ENCODE measurements at regions not wholly inside any gene's neighbourhood (a gene's known extent, or its start where the extent isn't known, plus 50 kb on each side); places are given as distances from the start of the nearest gene placed in this dataset.

- no peak overlapping the region for H3K4me3 ChIP-seq (ENCODE audit: low read depth, low read length)
- no peak for TF ChIP-seq CTCF (IDR thresholded peaks at IDR 0.05; ENCODE audit: control insufficient read depth, extremely low read depth, insufficient read depth)
- DNase-seq (ENCODE audit: low read depth) = peak; percentile 51
These were observed 336.9 kb upstream of the NR3C2 start for GRCh38 chr4:148778980-148779675.

- no peak for TF ChIP-seq CTCF (IDR thresholded peaks at IDR 0.05; ENCODE audit: control insufficient read depth, extremely low read depth, insufficient read depth)
- DNase-seq (ENCODE audit: low read depth) = no peak
- no peak overlapping the region for H3K4me3 ChIP-seq (ENCODE audit: low read depth, low read length)
These were observed 334.7 kb upstream of the NR3C2 start for GRCh38 chr4:148776941-148777340.

- no peak for DNase-seq (ENCODE audit: low read depth)
- TF ChIP-seq CTCF (IDR thresholded peaks at IDR 0.05; ENCODE audit: control insufficient read depth, extremely low read depth, insufficient read depth) = no peak
- H3K4me3 ChIP-seq (ENCODE audit: low read depth, low read length) = no peak overlapping the region
These were observed 331.9 kb upstream of the NR3C2 start for GRCh38 chr4:148774134-148774533.

GRCh38 chr4:148773313-148773712 lies 331.1 kb upstream of the NR3C2 start:
- no peak overlapping the region for H3K4me3 ChIP-seq (ENCODE audit: low read depth, low read length)
- no peak for DNase-seq (ENCODE audit: low read depth)
- TF ChIP-seq CTCF (IDR thresholded peaks at IDR 0.05; ENCODE audit: control insufficient read depth, extremely low read depth, insufficient read depth) = no peak

GRCh38 chr4:148770848-148771247 lies 328.6 kb upstream of the NR3C2 start:
- no peak for TF ChIP-seq CTCF (IDR thresholded peaks at IDR 0.05; ENCODE audit: control insufficient read depth, extremely low read depth, insufficient read depth)
- H3K4me3 ChIP-seq (ENCODE audit: low read depth, low read length) = no peak overlapping the region
- no peak for DNase-seq (ENCODE audit: low read depth)

GRCh38 chr4:148770377-148770776 lies 328.2 kb upstream of the NR3C2 start:
- DNase-seq (ENCODE audit: low read depth) = no peak
- no peak overlapping the region for H3K4me3 ChIP-seq (ENCODE audit: low read depth, low read length)
- peak; percentile 16; the same call in 1 of the 2 replicates for TF ChIP-seq CTCF (IDR thresholded peaks at IDR 0.05; ENCODE audit: control insufficient read depth, extremely low read depth, insufficient read depth)

GRCh38 chr4:148764720-148765119 lies 322.5 kb upstream of the NR3C2 start:
- TF ChIP-seq CTCF (IDR thresholded peaks at IDR 0.05; ENCODE audit: control insufficient read depth, extremely low read depth, insufficient read depth) = no peak
- DNase-seq (ENCODE audit: low read depth) = no peak
- no peak overlapping the region for H3K4me3 ChIP-seq (ENCODE audit: low read depth, low read length)

All from LNCaP clone FGC (cell line).